Frontal cortex (tissue), 3 donors: ENCODE measurements at regions not wholly inside any gene's neighbourhood (a gene's known extent, or its start where the extent isn't known, plus 50 kb on each side); places are given as distances from the start of the nearest gene placed in this dataset.

Source experiments
- DNase-seq, 2 donors: peaks; one replicate each; pipeline ENCODE4 v3.0.0; 2012; ENCODE audit warnings: low spot score in 2 of 2
- FAIRE-seq: peaks from 2 replicates; lab custom pipeline; 2012; peaks lifted over from hg19 to GRCh38; lab: Jason Lieb, UNC
- donor health status: control.
- donor health status: control.
- donor health status: control.

- no peak for DNase-seq
- FAIRE-seq: no peak
Measured at GRCh38 chrX:43002526-43003203, 224.7 kb upstream of the PPP1R2C start.

- DNase-seq (no peak), FAIRE-seq (no peak)
Measured at GRCh38 chrX:43003204-43003565, 225.2 kb upstream of the PPP1R2C start.

GRCh38 chrX:43003939-43004338, 226.0 kb upstream of the PPP1R2C start:
- no peak for FAIRE-seq

GRCh38 chrX:43005561-43005960, 227.6 kb upstream of the PPP1R2C start:
- DNase-seq (no peak), FAIRE-seq (no peak)

More at GRCh38 chrX:43003939-43004338, 226.0 kb upstream of the PPP1R2C start:
- DNase-seq: no peak

- FAIRE-seq: no peak
- no peak for DNase-seq
Measured at GRCh38 chrX:43008356-43008755, 230.4 kb upstream of the PPP1R2C start.

- no peak for FAIRE-seq
- no peak for DNase-seq
Measured at GRCh38 chrX:43016021-43016420, 238.1 kb upstream of the PPP1R2C start.

GRCh38 chrX:43018031-43018430, 240.1 kb upstream of the PPP1R2C start:
- DNase-seq: no peak
- FAIRE-seq: no peak

- FAIRE-seq (no peak), DNase-seq (no peak)
Measured at GRCh38 chrX:43019021-43019420, 241.1 kb upstream of the PPP1R2C start.

- FAIRE-seq: no peak
- DNase-seq: no peak
Measured at GRCh38 chrX:43025806-43026315, 247.9 kb upstream of the PPP1R2C start.

- FAIRE-seq: no peak
- DNase-seq: no peak
Measured at GRCh38 chrX:43064096-43064495, 286.1 kb upstream of the PPP1R2C start.

- FAIRE-seq (no peak), DNase-seq (no peak)
Measured at GRCh38 chrX:43065978-43066377, 288.0 kb upstream of the PPP1R2C start.

GRCh38 chrX:43068639-43069038, 290.7 kb upstream of the PPP1R2C start:
- no peak for DNase-seq
- FAIRE-seq: no peak

- DNase-seq: no peak
- FAIRE-seq: no peak
Measured at GRCh38 chrX:43083016-43083415, 305.1 kb upstream of the PPP1R2C start.

GRCh38 chrX:43087830-43088229, 309.9 kb upstream of the PPP1R2C start:
- FAIRE-seq: no peak
- no peak for DNase-seq

- no peak for FAIRE-seq
- no peak for DNase-seq
Measured at GRCh38 chrX:43096830-43097229, 318.9 kb upstream of the PPP1R2C start.

GRCh38 chrX:43106009-43106408, 328.0 kb upstream of the PPP1R2C start:
- no peak for DNase-seq

GRCh38 chrX:43108828-43109227, 330.9 kb upstream of the PPP1R2C start:
- FAIRE-seq (no peak), DNase-seq (no peak)

More at GRCh38 chrX:43106009-43106408, 328.0 kb upstream of the PPP1R2C start:
- no peak for FAIRE-seq

- DNase-seq (no peak), FAIRE-seq (no peak)
Measured at GRCh38 chrX:43121637-43122036, 343.7 kb upstream of the PPP1R2C start.

- no peak for FAIRE-seq
- DNase-seq: no peak
Measured at GRCh38 chrX:43139645-43140044, 361.7 kb upstream of the PPP1R2C start.

GRCh38 chrX:43140582-43140981, 362.6 kb upstream of the PPP1R2C start:
- FAIRE-seq (no peak), DNase-seq (no peak)

GRCh38 chrX:43141885-43142284, 363.9 kb upstream of the PPP1R2C start:
- FAIRE-seq (no peak), DNase-seq (no peak)

- FAIRE-seq: no peak
- no peak for DNase-seq
Measured at GRCh38 chrX:43148305-43148704, 370.3 kb upstream of the PPP1R2C start.
